HEK293 (cell line): ENCODE measurements at regions not wholly inside any gene's neighbourhood (a gene's known extent, or its start where the extent isn't known, plus 50 kb on each side); places are given as distances from the start of the nearest gene placed in this dataset.

Experiments
- PBX3 ChIP-seq: sonication (generic); formaldehyde crosslinking; IDR thresholded peaks from 2 replicates; pipeline ENCODE4 v1.8.1; 2022; ENCODE audit warnings: mild to moderate bottlenecking, moderate library complexity, missing genetic modification reagents
- SETDB1 ChIP-seq: IDR thresholded peaks from one replicate; pipeline ENCODE4 v1.6.1; 2017; ENCODE audit warnings: mild to moderate bottlenecking, low read length, moderate library complexity, mixed read lengths; ENCODE audit not compliant: insufficient read length
- ZBTB21 ChIP-seq: fragments of 450-650 bp; formaldehyde crosslinking; IDR thresholded peaks from 2 replicates; pipeline ENCODE4 v1.5.1; 2017; ENCODE audit warnings: missing biosample characterization, missing genetic modification characterization
- ZNF169 ChIP-seq: fragments of 450-650 bp; formaldehyde crosslinking; IDR thresholded peaks from 2 replicates; pipeline ENCODE4 v1.5.1; 2016; ENCODE audit warnings: missing biosample characterization, missing genetic modification characterization
- ZNF174 ChIP-seq: fragments of 450-650 bp; formaldehyde crosslinking; IDR thresholded peaks from 2 replicates; pipeline ENCODE4 v1.5.0; 2017; ENCODE audit warnings: missing biosample characterization, mild to moderate bottlenecking, missing genetic modification characterization
- ZNF274 ChIP-seq, 2 experiments: fragments of 200-500 bp in 1 of 2; fragments of 450-650 bp in 1 of 2; sonication (Bioruptor generic) in 1 of 2; formaldehyde crosslinking in 1 of 2; IDR thresholded peaks; 2 replicates each; pipeline versions ENCODE4 v1.5.1 to v1.6.1; 2014 to 2016; ENCODE audit warnings: borderline replicate concordance in 1 of 2, inconsistent platforms in 1 of 2, low read length in 1 of 2, missing biosample characterization in 1 of 2, missing genetic modification characterization in 1 of 2
- ZNF350 ChIP-seq: fragments of 450-650 bp; formaldehyde crosslinking; IDR thresholded peaks from 2 replicates; pipeline ENCODE4 v1.5.0; 2017; ENCODE audit warnings: missing biosample characterization, mild to moderate bottlenecking, missing genetic modification characterization
- ZNF449 ChIP-seq: fragments of 450-650 bp; formaldehyde crosslinking; IDR thresholded peaks from 2 replicates; pipeline ENCODE4 v1.5.1; 2017; ENCODE audit warnings: missing biosample characterization, mild to moderate bottlenecking, missing genetic modification characterization, moderate library complexity
- ZNF530 ChIP-seq: fragments of 450-650 bp; formaldehyde crosslinking; IDR thresholded peaks from 2 replicates; pipeline ENCODE4 v1.5.1; 2016; ENCODE audit warnings: low read depth, missing biosample characterization, missing genetic modification characterization
- ZNF660 ChIP-seq: fragments of 450-650 bp; IDR thresholded peaks from 2 replicates; pipeline ENCODE4 v1.5.1; 2018; ENCODE audit warnings: missing biosample characterization, mild to moderate bottlenecking, missing genetic modification characterization
- TF ChIP-seq, protein P1 (sequence below): fragments of 450-650 bp; formaldehyde crosslinking; IDR thresholded peaks from 2 replicates; pipeline ENCODE4 v1.5.1; 2017; ENCODE audit warnings: missing biosample characterization, missing genetic modification characterization
- TF ChIP-seq, protein P2 (sequence below): fragments of 450-650 bp; formaldehyde crosslinking; IDR thresholded peaks from 2 replicates; pipeline ENCODE4 v1.5.1; 2016; ENCODE audit warnings: missing biosample characterization, missing genetic modification characterization
- TF ChIP-seq, protein P3 (sequence below): fragments of 450-650 bp; formaldehyde crosslinking; IDR thresholded peaks from 2 replicates; pipeline ENCODE4 v1.5.1; 2016; ENCODE audit warnings: missing biosample characterization, missing genetic modification characterization
- TF ChIP-seq, protein P4 (sequence below): fragments of 450-650 bp; formaldehyde crosslinking; IDR thresholded peaks from 2 replicates; pipeline ENCODE4 v1.5.1; 2016; ENCODE audit warnings: missing biosample characterization, missing genetic modification characterization

DNA sequence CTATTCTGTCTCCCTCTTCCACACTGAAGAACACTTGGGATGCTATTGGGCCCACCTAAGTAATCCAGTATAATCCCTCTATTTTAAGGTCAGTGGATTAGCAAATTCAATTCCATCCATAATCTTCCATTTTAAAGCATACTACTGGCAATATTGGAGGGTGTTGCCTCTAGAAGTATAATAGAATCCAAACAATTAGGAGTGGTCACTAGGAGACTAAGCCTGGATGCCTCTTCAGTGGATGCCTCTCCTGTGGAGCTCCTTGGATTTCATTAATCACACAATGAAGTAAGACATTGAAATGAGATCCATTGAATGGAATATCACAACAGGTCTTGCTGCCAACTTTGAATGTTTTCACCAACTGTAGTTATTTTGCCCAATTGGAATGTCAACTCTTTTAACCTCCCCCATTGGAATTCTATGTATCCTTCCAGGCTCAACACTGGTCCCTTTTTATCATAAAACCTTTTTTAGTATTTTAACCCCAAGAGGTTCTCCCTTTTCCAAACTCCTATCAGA is 311.6 kb downstream of the PLK2 start:
- TF ChIP-seq, protein P1, sequence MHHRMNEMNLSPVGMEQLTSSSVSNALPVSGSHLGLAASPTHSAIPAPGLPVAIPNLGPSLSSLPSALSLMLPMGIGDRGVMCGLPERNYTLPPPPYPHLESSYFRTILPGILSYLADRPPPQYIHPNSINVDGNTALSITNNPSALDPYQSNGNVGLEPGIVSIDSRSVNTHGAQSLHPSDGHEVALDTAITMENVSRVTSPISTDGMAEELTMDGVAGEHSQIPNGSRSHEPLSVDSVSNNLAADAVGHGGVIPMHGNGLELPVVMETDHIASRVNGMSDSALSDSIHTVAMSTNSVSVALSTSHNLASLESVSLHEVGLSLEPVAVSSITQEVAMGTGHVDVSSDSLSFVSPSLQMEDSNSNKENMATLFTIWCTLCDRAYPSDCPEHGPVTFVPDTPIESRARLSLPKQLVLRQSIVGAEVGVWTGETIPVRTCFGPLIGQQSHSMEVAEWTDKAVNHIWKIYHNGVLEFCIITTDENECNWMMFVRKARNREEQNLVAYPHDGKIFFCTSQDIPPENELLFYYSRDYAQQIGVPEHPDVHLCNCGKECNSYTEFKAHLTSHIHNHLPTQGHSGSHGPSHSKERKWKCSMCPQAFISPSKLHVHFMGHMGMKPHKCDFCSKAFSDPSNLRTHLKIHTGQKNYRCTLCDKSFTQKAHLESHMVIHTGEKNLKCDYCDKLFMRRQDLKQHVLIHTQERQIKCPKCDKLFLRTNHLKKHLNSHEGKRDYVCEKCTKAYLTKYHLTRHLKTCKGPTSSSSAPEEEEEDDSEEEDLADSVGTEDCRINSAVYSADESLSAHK (tag by site-specific recombination) = no peak
- TF ChIP-seq, protein P2, sequence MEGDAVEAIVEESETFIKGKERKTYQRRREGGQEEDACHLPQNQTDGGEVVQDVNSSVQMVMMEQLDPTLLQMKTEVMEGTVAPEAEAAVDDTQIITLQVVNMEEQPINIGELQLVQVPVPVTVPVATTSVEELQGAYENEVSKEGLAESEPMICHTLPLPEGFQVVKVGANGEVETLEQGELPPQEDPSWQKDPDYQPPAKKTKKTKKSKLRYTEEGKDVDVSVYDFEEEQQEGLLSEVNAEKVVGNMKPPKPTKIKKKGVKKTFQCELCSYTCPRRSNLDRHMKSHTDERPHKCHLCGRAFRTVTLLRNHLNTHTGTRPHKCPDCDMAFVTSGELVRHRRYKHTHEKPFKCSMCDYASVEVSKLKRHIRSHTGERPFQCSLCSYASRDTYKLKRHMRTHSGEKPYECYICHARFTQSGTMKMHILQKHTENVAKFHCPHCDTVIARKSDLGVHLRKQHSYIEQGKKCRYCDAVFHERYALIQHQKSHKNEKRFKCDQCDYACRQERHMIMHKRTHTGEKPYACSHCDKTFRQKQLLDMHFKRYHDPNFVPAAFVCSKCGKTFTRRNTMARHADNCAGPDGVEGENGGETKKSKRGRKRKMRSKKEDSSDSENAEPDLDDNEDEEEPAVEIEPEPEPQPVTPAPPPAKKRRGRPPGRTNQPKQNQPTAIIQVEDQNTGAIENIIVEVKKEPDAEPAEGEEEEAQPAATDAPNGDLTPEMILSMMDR = no peak
- TF ChIP-seq PBX3 (CRISPR knock-in tag) (no peak), ZNF449 (tag by site-specific recombination) (no peak), ZNF660 (tag by site-specific recombination) (no peak), ZNF350 (tag by site-specific recombination) (no peak), ZBTB21 (no peak), ZNF274 (IDR thresholded peaks at IDR 0.05; ENCODE audit: low read length) (no peak), ZNF274 (tag by site-specific recombination; IDR thresholded peaks at IDR 0.05; ENCODE audit: borderline replicate concordance) (no peak), SETDB1 (no peak), ZNF169 (tag by site-specific recombination) (no peak), ZNF530 (tag by site-specific recombination) (no peak), ZNF174 (tag by site-specific recombination) (no peak)
- TF ChIP-seq, protein P3, sequence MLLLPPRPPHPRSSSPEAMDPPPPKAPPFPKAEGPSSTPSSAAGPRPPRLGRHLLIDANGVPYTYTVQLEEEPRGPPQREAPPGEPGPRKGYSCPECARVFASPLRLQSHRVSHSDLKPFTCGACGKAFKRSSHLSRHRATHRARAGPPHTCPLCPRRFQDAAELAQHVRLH = no peak
- TF ChIP-seq, protein P4, sequence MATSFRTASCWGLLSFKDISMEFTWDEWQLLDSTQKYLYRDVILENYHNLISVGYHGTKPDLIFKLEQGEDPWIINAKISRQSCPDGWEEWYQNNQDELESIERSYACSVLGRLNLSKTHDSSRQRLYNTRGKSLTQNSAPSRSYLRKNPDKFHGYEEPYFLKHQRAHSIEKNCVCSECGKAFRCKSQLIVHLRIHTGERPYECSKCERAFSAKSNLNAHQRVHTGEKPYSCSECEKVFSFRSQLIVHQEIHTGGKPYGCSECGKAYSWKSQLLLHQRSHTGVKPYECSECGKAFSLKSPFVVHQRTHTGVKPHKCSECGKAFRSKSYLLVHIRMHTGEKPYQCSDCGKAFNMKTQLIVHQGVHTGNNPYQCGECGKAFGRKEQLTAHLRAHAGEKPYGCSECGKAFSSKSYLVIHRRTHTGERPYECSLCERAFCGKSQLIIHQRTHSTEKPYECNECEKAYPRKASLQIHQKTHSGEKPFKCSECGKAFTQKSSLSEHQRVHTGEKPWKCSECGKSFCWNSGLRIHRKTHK = no peak
